ENCODE measurements at regions not wholly inside any gene's neighbourhood (a gene's known extent, or its start where the extent isn't known, plus 50 kb on each side); places are given as distances from the start of the nearest gene placed in this dataset.

- no peaks in the 10 kb centered on the region for H3K36me3 ChIP-seq (ENCODE audit: low read depth, missing control alignments)
- no peak overlapping the region for H3K4me3 ChIP-seq
- H3K27me3 ChIP-seq, result no peaks in the 10 kb centered on the region
- TF ChIP-seq POLR2A (IDR thresholded peaks at IDR 0.05), result no peak
- no peak for TF ChIP-seq CTCF (IDR thresholded peaks at IDR 0.05)
- H3K27ac ChIP-seq, result no peak overlapping the region
- H3K9me3 ChIP-seq, result no peaks in the 10 kb centered on the region
- intact Hi-C loops (cut with DNase I; ENCODE audit: low total_unique reads), result no loop called here
- DNase-seq, result no peak
- 92% methylated on average over 5 of the region's 5 CpGs for WGBS, 2 donors
- no peaks in the 10 kb centered on the region for H3K4me1 ChIP-seq
These were observed 51.2 kb upstream of the HSPA9 start for GRCh38 chr5:138626333-138626944.

GRCh38 chr5:138625134-138625533, 49.9 kb upstream of the HSPA9 start:
- no peak for DNase-seq
- WGBS, 2 donors, result 87 to 97% methylated on average over 6 of the region's 6 CpGs

More at GRCh38 chr5:138625134-138625533, 49.9 kb upstream of the HSPA9 start:
- H3K4me1 ChIP-seq, result no peaks in the 10 kb centered on the region
- H3K9me3 ChIP-seq, result no peaks in the 10 kb centered on the region
- no peaks in the 10 kb centered on the region for H3K36me3 ChIP-seq (ENCODE audit: low read depth, missing control alignments)
- intact Hi-C loops (cut with DNase I; ENCODE audit: low total_unique reads), result no loop called here
- H3K4me3 ChIP-seq, result no peak overlapping the region
- no peaks in the 10 kb centered on the region for H3K27me3 ChIP-seq
- H3K27ac ChIP-seq, result no peak overlapping the region
- TF ChIP-seq POLR2A (IDR thresholded peaks at IDR 0.05), result no peak
- TF ChIP-seq CTCF (IDR thresholded peaks at IDR 0.05), result no peak
